ENCODE measurements at regions not wholly inside any gene's neighbourhood (a gene's known extent, or its start where the extent isn't known, plus 50 kb on each side); places are given as distances from the start of the nearest gene placed in this dataset.

GRCh38 chr12:33609910-33610309 is 170.3 kb upstream of the SYT10 start:
- H3K4me3 ChIP-seq (replicated peaks; ENCODE audit: insufficient read depth, low read length) = no peak overlapping the region
- TF ChIP-seq POLR2AphosphoS5 (IDR thresholded peaks at IDR 0.05; ENCODE audit: low read depth) (no peak), GABPA (IDR thresholded peaks at IDR 0.05; ENCODE audit: low read depth) (no peak), REST (IDR thresholded peaks at IDR 0.05; ENCODE audit: insufficient replicate concordance, low read depth) (no peak), SPI1 (IDR thresholded peaks at IDR 0.05; ENCODE audit: borderline replicate concordance, low read depth) (no peak), CTCF (IDR thresholded peaks at IDR 0.05; ENCODE audit: insufficient read depth, low read length) (no peak)
- DNase-seq (ENCODE audit: low read depth in 1 of 2, low spot score in 1 of 2) = no peak
- H3K27ac ChIP-seq (replicated peaks) = no peak overlapping the region
- no peaks in the 10 kb centered on the region for H3K27me3 ChIP-seq (ENCODE audit: insufficient read depth, poor library complexity, severe bottlenecking)

GRCh38 chr12:33614630-33615029 is 175.0 kb upstream of the SYT10 start:
- no peak for DNase-seq (ENCODE audit: low read depth in 1 of 2, low spot score in 1 of 2)
- Histone ChIP-seq H3K4me3 (replicated peaks; ENCODE audit: insufficient read depth, low read length) (no peak overlapping the region), H3K27ac (replicated peaks) (no peak overlapping the region), H3K27me3 (ENCODE audit: insufficient read depth, poor library complexity, severe bottlenecking) (no peaks in the 10 kb centered on the region)
- TF ChIP-seq CTCF (IDR thresholded peaks at IDR 0.05; ENCODE audit: insufficient read depth, low read length) = no peak
- no peak for TF ChIP-seq SPI1 (IDR thresholded peaks at IDR 0.05; ENCODE audit: borderline replicate concordance, low read depth)
- TF ChIP-seq REST (IDR thresholded peaks at IDR 0.05; ENCODE audit: insufficient replicate concordance, low read depth) = no peak
- no peak for TF ChIP-seq GABPA (IDR thresholded peaks at IDR 0.05; ENCODE audit: low read depth)
- TF ChIP-seq POLR2AphosphoS5 (IDR thresholded peaks at IDR 0.05; ENCODE audit: low read depth) = no peak

GRCh38 chr12:33617218-33617617 is 177.6 kb upstream of the SYT10 start:
- DNase-seq (ENCODE audit: low read depth in 1 of 2, low spot score in 1 of 2) = no peak
- TF ChIP-seq GABPA (IDR thresholded peaks at IDR 0.05; ENCODE audit: low read depth) = no peak
- TF ChIP-seq CTCF (IDR thresholded peaks at IDR 0.05; ENCODE audit: insufficient read depth, low read length) = no peak
- TF ChIP-seq REST (IDR thresholded peaks at IDR 0.05; ENCODE audit: insufficient replicate concordance, low read depth) = no peak
- TF ChIP-seq SPI1 (IDR thresholded peaks at IDR 0.05; ENCODE audit: borderline replicate concordance, low read depth) = no peak
- no peak for TF ChIP-seq POLR2AphosphoS5 (IDR thresholded peaks at IDR 0.05; ENCODE audit: low read depth)
- Histone ChIP-seq H3K4me3 (replicated peaks; ENCODE audit: insufficient read depth, low read length) (no peak overlapping the region), H3K27ac (replicated peaks) (no peak overlapping the region), H3K27me3 (ENCODE audit: insufficient read depth, poor library complexity, severe bottlenecking) (no peaks in the 10 kb centered on the region)
